BLaER1 treated with 17β-estradiol and CSF1 and Interleukin-3, amounts not matched to agents 10 nM and 100 nM (cell line): ENCODE measurements at regions not wholly inside any gene's neighbourhood (a gene's known extent, or its start where the extent isn't known, plus 50 kb on each side); places are given as distances from the start of the nearest gene placed in this dataset.

Experiments used
- H3K27ac ChIP-seq, 11 experiments: shearing (Covaris generic); formaldehyde crosslinking; 2 replicates each; pipeline ENCODE4 v1.8.1; 2022
- H3K27me3 ChIP-seq, 11 experiments: shearing (Covaris generic); formaldehyde crosslinking; 2 replicates each; pipeline ENCODE4 v1.8.1; 2022
- H3K36me3 ChIP-seq, 11 experiments: shearing (Covaris generic); formaldehyde crosslinking; 2 replicates each; pipeline ENCODE4 v1.8.1; 2022
- H3K4me1 ChIP-seq, 10 experiments: shearing (Covaris generic); formaldehyde crosslinking; 2 replicates each; pipeline ENCODE4 v1.8.1; 2022
- H3K4me2 ChIP-seq, 11 experiments: shearing (Covaris generic); formaldehyde crosslinking; 2 replicates each; pipeline ENCODE4 v1.8.1; 2022
- H3K4me3 ChIP-seq, 10 experiments: shearing (Covaris generic); formaldehyde crosslinking; 2 replicates each; pipeline ENCODE4 v1.8.1; 2022
- H3K9ac ChIP-seq, 11 experiments: shearing (Covaris generic); formaldehyde crosslinking; 2 replicates each; pipeline ENCODE4 v1.8.1; 2022
- H3K9me3 ChIP-seq, 11 experiments: shearing (Covaris generic); formaldehyde crosslinking; replicated peaks in 1 of 11; 2 replicates each; pipeline ENCODE4 v1.8.1; 2022
- H4K20me1 ChIP-seq, 11 experiments: shearing (Covaris generic); formaldehyde crosslinking; 2 replicates each; pipeline ENCODE4 v1.8.1; 2022
- Cebpa-rat ChIP-seq, 11 experiments: shearing (Covaris generic); IDR thresholded peaks; 2 replicates each; pipeline ENCODE4 v1.8.1; 2022

DNA sequence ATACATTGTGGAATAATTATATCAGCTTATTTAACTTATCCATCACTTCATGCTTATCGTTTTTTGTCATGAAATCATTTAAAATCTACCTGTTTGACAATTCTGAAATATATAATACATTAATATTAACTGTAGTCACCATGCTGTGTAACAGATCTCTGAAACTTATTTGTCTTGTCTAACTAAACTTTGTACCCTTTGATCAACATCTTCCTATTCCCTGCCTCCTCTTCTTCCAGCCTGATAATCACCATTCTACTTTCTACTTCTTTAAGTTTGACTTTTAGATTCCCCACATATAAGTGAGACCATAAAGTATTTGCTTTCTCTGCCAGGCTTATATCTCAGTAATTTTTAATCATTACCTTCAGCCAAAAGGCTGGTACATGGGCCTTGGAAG lies 134.2 kb upstream of the LINC00305 start:
- no peak overlapping the region for H3K9ac ChIP-seq
- H3K4me3 ChIP-seq, result no peak overlapping the region
- no peak overlapping the region for H3K27ac ChIP-seq
- H3K9me3 ChIP-seq, result peaks cover 32 to 59% (median 46%) of the 10 kb centered on the region in 11 experiments
- no peak for TF ChIP-seq Cebpa-rat (IDR thresholded peaks at IDR 0.05)
- no peaks in the 10 kb centered on the region for H3K27me3 ChIP-seq
- peaks cover 0 to 4% (median 0%) of the 10 kb centered on the region in 11 experiments; a peak in 3 of 22 replicates for H3K36me3 ChIP-seq
- H3K4me2 ChIP-seq, result no peak overlapping the region
- H3K4me1 ChIP-seq, result no peaks in the 10 kb centered on the region
- H4K20me1 ChIP-seq, result no peaks in the 10 kb centered on the region

DNA sequence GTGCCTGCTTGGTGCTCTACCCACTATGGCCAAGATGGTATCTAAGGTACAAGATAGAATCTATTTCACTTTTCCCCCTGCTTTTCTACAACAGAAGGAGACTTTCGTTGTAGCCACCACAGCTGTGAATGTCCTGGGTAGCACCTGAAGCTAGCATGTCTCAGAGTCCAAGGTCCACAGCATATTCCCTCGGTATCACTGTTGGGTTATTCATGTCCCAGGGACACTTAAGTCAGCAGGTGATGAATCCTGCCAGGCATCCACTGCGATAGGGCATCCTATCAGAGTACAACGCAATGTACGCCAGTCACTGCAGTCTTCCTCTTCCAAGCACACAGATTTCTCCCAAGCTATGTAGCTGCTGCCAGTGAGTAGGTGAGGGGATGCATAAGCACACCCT lies 129.1 kb upstream of the LINC00305 start:
- H3K27me3 ChIP-seq, result no peaks in the 10 kb centered on the region
- no peak for TF ChIP-seq Cebpa-rat (IDR thresholded peaks at IDR 0.05)
- H3K36me3 ChIP-seq, result peaks cover 0 to 4% (median 0%) of the 10 kb centered on the region in 11 experiments; a peak in 3 of 22 replicates
- H3K4me1 ChIP-seq, result peaks cover 8 to 32% (median 22%) of the 10 kb centered on the region in 10 experiments
- no peak overlapping the region for H3K9ac ChIP-seq
- H3K27ac ChIP-seq, result no peak overlapping the region
- no peak overlapping the region for H3K4me2 ChIP-seq
- no peaks in the 10 kb centered on the region for H4K20me1 ChIP-seq
- H3K9me3 ChIP-seq, result peaks cover 39 to 70% (median 63%) of the 10 kb centered on the region in 11 experiments
- H3K4me3 ChIP-seq, result no peak overlapping the region

DNA sequence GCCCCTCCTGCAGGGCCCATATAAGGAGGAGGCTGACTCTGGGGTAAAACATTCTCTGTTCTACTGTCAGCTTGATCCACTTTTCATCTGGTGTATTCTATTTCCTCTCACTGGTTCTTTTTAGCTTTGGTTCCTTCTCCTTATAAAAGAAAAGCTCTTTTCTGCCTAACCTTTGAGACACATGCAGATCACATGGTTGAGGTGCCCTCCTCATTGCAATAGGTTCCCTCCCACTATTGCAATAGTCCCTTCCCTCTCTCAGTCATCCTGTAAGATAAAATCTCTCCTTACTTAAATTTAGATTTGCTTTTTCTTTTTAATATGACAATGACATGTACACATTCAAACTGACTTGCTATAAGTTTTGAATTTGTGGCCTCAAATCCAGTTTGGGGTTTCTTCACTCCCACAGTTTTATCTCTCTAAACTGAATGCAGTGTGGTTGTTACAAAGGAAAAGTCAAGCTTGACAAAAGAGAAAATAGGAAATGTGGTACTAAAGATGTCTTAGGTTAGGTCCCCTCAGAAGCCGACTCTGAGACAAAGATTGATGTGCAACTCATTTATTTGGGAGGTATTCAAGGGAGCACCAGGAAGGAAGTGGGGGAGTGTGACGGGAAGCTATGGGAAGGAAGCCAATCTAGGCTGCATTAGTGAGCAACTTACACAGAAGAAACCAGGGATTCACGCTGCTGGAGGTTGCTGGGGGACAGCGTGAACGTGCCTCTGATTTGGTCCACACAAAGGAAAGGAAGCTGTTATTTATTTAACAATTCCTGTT lies 127.6 kb upstream of the LINC00305 start:
- Histone ChIP-seq H3K4me3 (0 out of 20 replicates have a peak overlapping the region, but pooled peaks of 1 of the 10 experiments have one; percentile 2), H3K27ac (peak overlapping the region in 4 of 11 experiments; percentile 1 to 41 (median 6); a peak in 5 of 22 replicates), H3K4me2 (peak overlapping the region; percentile 22 to 72 (median 60)), H3K9me3 (peaks cover 27 to 61% (median 53%) of the 10 kb centered on the region in 11 experiments), H3K27me3 (no peaks in the 10 kb centered on the region), H4K20me1 (no peaks in the 10 kb centered on the region), H3K9ac (no peak overlapping the region), H3K36me3 (peaks cover 0 to 3% (median 0%) of the 10 kb centered on the region in 11 experiments; a peak in 3 of 22 replicates), H3K4me1 (peaks cover 8 to 38% (median 23%) of the 10 kb centered on the region in 10 experiments)
- TF ChIP-seq Cebpa-rat (IDR thresholded peaks at IDR 0.05), result no peak

DNA sequence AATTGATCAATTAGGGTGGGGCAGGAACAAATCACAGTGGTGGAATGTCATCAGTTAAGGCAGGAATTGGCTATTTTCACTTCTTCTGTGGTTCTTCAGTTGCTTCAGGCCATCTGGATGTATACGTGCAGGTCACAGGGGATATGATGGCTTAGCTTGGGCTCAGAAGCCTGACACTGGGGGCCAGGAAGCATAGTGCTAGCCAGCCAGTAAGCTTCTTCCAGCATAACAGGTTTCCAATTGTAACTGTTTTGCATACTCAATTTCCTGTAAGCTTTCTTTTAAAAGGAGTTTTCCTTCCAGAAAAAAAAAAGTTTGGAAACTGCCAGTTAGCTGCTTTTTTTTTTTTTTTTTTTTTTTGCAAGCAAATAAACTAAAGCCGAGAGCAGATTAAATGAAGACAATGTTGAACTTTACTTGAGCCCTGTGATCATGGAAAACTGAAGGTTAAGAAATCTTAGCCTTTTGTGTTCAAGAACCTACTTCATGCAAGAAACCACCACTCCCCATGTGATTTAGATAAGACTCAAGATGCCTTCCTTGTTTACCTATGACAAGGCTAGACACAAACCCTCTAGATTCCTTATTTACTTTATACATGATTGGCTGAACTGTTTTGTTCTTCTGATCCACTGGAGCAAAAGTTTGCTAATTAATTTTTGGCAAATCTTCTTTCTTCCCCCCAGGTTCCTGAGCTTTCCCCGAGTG lies 126.9 kb upstream of the LINC00305 start:
- peak overlapping the region in 1 of 11 experiments; percentile 41; a peak in 2 of 22 replicates for H3K27ac ChIP-seq
- peak overlapping the region in 8 of 11 experiments; percentile 31 to 71 (median 64); a peak in 13 of 22 replicates for H3K4me2 ChIP-seq
- no peaks in the 10 kb centered on the region for H4K20me1 ChIP-seq
- H3K27me3 ChIP-seq, result no peaks in the 10 kb centered on the region
- no peak overlapping the region for H3K9ac ChIP-seq
- TF ChIP-seq Cebpa-rat (IDR thresholded peaks at IDR 0.05), result no peak
- H3K4me3 ChIP-seq, result peak overlapping the region in 1 of 10 experiments; percentile 16; a peak in 2 of 20 replicates
- H3K36me3 ChIP-seq, result peaks cover 0 to 3% (median 0%) of the 10 kb centered on the region in 11 experiments; a peak in 1 of 22 replicates
- peaks cover 20 to 53% (median 45%) of the 10 kb centered on the region in 11 experiments for H3K9me3 ChIP-seq
- H3K4me1 ChIP-seq, result peaks cover 11 to 45% (median 30%) of the 10 kb centered on the region in 10 experiments

DNA sequence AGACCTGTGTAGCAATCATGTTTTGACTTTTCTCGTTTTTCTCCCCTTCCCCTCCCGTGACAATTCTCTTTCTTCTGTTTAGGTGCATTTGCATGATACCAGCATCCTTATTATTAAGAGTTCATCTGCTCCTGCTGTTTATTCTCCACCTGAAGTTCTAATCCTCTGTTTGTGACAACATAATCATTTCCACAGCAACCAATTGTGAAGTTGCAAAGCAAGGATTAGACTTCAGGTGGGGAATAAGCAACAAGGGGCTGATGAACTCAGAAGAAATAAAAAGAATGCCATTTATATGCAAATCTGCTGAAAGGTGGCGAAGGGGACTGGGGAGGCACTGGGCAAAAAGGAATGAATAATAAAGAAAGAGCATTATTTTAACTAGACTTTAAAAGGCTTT lies 124.8 kb upstream of the LINC00305 start:
- Histone ChIP-seq H3K9me3 (peaks cover 8 to 36% (median 30%) of the 10 kb centered on the region in 11 experiments; a peak in 20 of 22 replicates), H3K4me1 (peaks cover 11 to 63% (median 46%) of the 10 kb centered on the region in 10 experiments), H3K27me3 (no peaks in the 10 kb centered on the region), H3K4me3 (no peak overlapping the region), H4K20me1 (no peaks in the 10 kb centered on the region), H3K27ac (no peak overlapping the region), H3K4me2 (peak overlapping the region in 1 of 11 experiments; percentile 7; a peak in 1 of 22 replicates), H3K9ac (no peak overlapping the region), H3K36me3 (no peaks in the 10 kb centered on the region)
- no peak for TF ChIP-seq Cebpa-rat (IDR thresholded peaks at IDR 0.05)

DNA sequence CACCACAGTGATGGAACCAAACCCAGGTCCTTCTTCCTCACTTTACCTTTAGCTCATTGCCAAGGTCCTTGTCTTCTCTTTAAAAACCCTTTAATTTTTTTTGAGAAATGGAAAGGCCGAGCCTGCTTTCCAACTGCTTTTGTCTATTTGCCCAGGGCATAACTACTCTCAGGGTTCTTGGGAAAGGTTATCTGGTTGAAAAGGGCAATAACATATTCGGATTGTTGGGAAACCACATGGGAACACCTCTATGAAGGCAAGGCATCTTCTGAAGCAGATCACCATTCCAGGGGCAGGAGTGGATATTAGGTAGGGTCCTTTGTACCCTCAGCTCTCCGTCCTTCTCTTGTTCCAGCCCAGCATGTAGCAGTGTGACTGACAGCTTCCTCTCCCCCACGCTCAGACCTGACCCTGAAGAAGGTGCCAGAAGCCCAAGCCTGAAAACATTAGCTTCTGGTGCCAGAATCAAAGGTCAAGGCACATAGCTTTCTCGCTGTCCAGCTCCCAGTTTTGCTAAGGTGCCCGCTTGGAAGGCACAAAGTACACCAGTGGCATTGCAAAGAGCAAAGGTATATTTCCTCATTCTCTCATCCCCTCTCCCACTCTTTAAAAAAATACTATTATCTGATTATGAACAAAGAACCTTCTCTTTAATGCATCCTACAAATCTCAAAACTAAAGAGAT lies 123.2 kb upstream of the LINC00305 start:
- Histone ChIP-seq H3K9ac (no peak overlapping the region), H3K9me3 (peaks cover 0 to 21% (median 15%) of the 10 kb centered on the region in 11 experiments; a peak in 17 of 22 replicates), H3K27ac (no peak overlapping the region), H3K4me1 (peaks cover 11 to 64% (median 45%) of the 10 kb centered on the region in 10 experiments), H3K4me2 (peak overlapping the region in 6 of 11 experiments; percentile 6 to 82 (median 66); a peak in 7 of 22 replicates), H4K20me1 (no peaks in the 10 kb centered on the region), H3K36me3 (no peaks in the 10 kb centered on the region), H3K4me3 (no peak overlapping the region), H3K27me3 (no peaks in the 10 kb centered on the region)
- no peak for TF ChIP-seq Cebpa-rat (IDR thresholded peaks at IDR 0.05)

DNA sequence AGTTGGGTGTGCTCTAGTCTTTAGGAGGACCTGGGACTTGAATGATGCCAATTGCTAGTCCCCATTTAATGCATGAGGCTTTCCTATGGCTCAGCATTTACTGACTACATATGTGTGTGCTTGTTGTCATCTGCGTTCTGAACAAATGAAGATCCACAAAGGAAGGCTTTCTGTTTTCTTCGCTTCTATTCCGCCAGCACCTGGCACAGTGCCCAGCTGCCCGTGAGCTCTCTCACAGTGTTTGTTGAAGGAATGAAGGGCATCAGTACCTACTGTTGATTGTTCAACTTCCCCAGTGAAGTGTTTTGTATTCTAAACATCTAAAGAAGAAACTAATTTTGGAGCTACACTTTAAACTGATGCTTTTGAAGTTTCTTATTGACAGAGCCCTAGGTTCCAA lies 122.4 kb upstream of the LINC00305 start:
- Histone ChIP-seq H3K4me1 (peaks cover 2 to 55% (median 36%) of the 10 kb centered on the region in 10 experiments; a peak in 19 of 20 replicates), H3K27me3 (no peaks in the 10 kb centered on the region), H3K36me3 (no peaks in the 10 kb centered on the region), H4K20me1 (no peaks in the 10 kb centered on the region), H3K4me2 (peak overlapping the region in 8 of 11 experiments; percentile 1 to 82 (median 66); a peak in 12 of 22 replicates), H3K9ac (no peak overlapping the region), H3K9me3 (peaks cover 0 to 21% (median 15%) of the 10 kb centered on the region in 11 experiments; a peak in 17 of 22 replicates), H3K4me3 (no peak overlapping the region), H3K27ac (no peak overlapping the region)
- TF ChIP-seq Cebpa-rat (IDR thresholded peaks at IDR 0.05), result no peak

DNA sequence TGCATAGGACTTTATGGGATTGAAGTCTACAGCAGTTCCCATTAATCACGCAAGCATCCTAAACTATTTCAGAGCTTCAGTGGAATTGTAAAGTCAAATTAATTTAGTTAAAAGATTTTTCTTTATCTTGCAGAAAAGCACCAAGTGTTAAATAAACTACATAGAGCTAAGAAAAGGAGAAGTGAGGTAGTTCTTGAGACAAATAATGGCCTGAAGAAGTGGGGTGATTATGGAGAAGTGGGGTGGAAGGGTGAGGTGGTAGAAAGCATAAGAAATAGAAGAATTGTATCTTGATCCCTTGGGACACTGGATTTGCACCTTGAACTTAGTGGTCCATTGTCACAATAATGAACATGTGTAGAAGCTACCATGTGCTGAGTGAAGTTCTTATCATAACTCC lies 121.7 kb upstream of the LINC00305 start:
- no peaks in the 10 kb centered on the region for H4K20me1 ChIP-seq
- H3K4me3 ChIP-seq, result no peak overlapping the region
- H3K4me2 ChIP-seq, result peak overlapping the region; percentile 25 to 82 (median 65); a peak in 21 of 22 replicates
- no peaks in the 10 kb centered on the region for H3K36me3 ChIP-seq
- H3K27me3 ChIP-seq, result no peaks in the 10 kb centered on the region
- peaks cover 0 to 16% (median 12%) of the 10 kb centered on the region in 11 experiments; a peak in 17 of 22 replicates for H3K9me3 ChIP-seq
- peaks cover 0 to 48% (median 30%) of the 10 kb centered on the region in 10 experiments; a peak in 17 of 20 replicates for H3K4me1 ChIP-seq
- no peak overlapping the region for H3K27ac ChIP-seq
- no peak overlapping the region for H3K9ac ChIP-seq
- TF ChIP-seq Cebpa-rat (IDR thresholded peaks at IDR 0.05), result no peak
